Activated naive CD4-positive, alpha-beta T cell treated with anti-CD3 and anti-CD28 coated beads for 36 hours (primary cell): ENCODE measurements at regions not wholly inside any gene's neighbourhood (a gene's known extent, or its start where the extent isn't known, plus 50 kb on each side); places are given as distances from the start of the nearest gene placed in this dataset.
"Not testable (repeated sequence)": the region's sequence is repeated elsewhere in the genome, so short reads cannot be mapped to it uniquely, and the experiment has no call there.

Experiments
- CTCF ChIA-PET: fragments of 350-600 bp; sonication (Branson Sonifier 250); formaldehyde crosslinking; loops from one replicate; lab custom pipeline; 2021; ENCODE audit warnings: antibody characterized with exemption; lab: Charles Lee
- DNase-seq: peaks from one replicate; pipeline ENCODE4 v3.0.0-alpha.2; 2020
- H3K27ac Mint-ChIP-seq: one replicate; pipeline ENCODE4 v1.8.0; 2021; ENCODE audit warnings: mild to moderate bottlenecking, mixed read lengths
- H3K27me3 Mint-ChIP-seq: one replicate; pipeline ENCODE4 v1.8.0; 2021; ENCODE audit warnings: low read depth, mixed read lengths
- H3K36me3 Mint-ChIP-seq: one replicate; pipeline ENCODE4 v1.8.0; 2021; ENCODE audit warnings: low read depth, mixed read lengths
- H3K4me1 Mint-ChIP-seq: one replicate; pipeline ENCODE4 v1.8.0; 2021; ENCODE audit warnings: low read depth, mixed read lengths
- H3K4me3 Mint-ChIP-seq: one replicate; pipeline ENCODE4 v1.8.0; 2021; ENCODE audit warnings: mild to moderate bottlenecking, moderate library complexity, mixed read lengths
- H3K9me3 Mint-ChIP-seq: one replicate; pipeline ENCODE4 v1.8.0; 2021; ENCODE audit warnings: mixed read lengths
- intact Hi-C: fragments of 100-400 bp; cut with micrococcal nuclease; formaldehyde crosslinking; loops from one replicate; pipeline ENCODE4 v1.15.1; 2023

DNA sequence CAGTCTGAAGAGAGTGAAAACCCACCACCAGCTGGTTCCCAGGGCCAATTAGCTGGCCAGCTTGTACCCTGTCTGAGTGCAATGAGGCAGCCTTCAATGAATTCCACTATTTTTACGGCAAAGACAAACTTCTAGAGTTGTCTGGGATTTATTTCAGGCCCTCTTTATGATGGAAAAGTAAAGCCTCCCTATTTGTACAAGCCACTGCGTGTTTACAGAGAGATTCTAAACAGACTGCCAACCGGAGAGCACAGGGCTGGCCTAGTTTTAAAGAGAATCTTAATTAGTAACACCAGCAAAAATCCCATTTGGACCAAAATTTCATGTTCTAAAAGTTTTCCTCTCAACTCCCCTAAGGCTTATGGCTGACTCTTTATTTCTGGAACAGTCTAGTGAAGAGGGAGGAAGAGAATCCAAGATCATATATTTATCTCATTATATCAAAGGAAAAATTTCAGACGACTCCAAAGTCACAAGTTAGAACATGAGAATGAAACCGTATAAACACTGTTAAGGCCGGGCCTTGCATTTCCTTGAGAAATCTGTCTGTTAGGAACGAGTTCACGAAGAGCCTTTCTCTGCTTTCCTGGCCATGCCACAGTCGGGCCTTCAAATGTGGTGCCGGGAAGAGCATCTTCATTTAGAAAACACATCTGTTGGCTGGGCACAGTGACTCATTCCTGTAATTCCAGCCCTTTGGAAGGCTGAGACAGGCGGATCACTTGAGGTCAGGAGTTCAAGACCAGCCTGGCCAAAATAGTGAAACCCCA, 724.6 kb upstream of the NRP1 start:
- Mint-ChIP-seq H3K27ac (no peak overlapping the region), H3K27me3 (peaks cover 2% of the 10 kb centered on the region), H3K9me3 (peaks cover 15% of the 10 kb centered on the region), H3K4me1 (no peaks in the 10 kb centered on the region), H3K36me3 (peaks cover 1% of the 10 kb centered on the region), H3K4me3 (no peak overlapping the region)
- no peak for DNase-seq
- CTCF ChIA-PET: interaction anchor here (0.6 kb wide), 1 partner anchor 312 kb away, joined by 4 read pairs; no protein-coding TSS in a partner anchor
- intact Hi-C loops: no loop called here

GRCh38 chr10:34055410-34055985, 721.0 kb upstream of the NRP1 start:
- CTCF ChIA-PET, H3K27me3 Mint-ChIP-seq, H3K27ac Mint-ChIP-seq, intact Hi-C loops, DNase-seq, H3K9me3 Mint-ChIP-seq, H3K4me3 Mint-ChIP-seq, H3K36me3 Mint-ChIP-seq, H3K4me1 Mint-ChIP-seq: not testable (repeated sequence)

GRCh38 chr10:34049887-34050286, 715.4 kb upstream of the NRP1 start:
- Mint-ChIP-seq H3K27ac (no peak overlapping the region), H3K4me3 (no peak overlapping the region), H3K4me1 (peaks cover 6% of the 10 kb centered on the region), H3K9me3 (peaks cover 5% of the 10 kb centered on the region), H3K27me3 (peaks cover 2% of the 10 kb centered on the region), H3K36me3 (no peaks in the 10 kb centered on the region)
- peak; percentile 11 for DNase-seq
- intact Hi-C loops: no loop called here
- CTCF ChIA-PET: no interaction called here

GRCh38 chr10:34049469-34049868, 715.0 kb upstream of the NRP1 start:
- Mint-ChIP-seq H3K4me3 (no peak overlapping the region), H3K27me3 (peaks cover 2% of the 10 kb centered on the region), H3K9me3 (peaks cover 5% of the 10 kb centered on the region), H3K27ac (no peak overlapping the region), H3K4me1 (peaks cover 6% of the 10 kb centered on the region), H3K36me3 (no peaks in the 10 kb centered on the region)
- DNase-seq: no peak
- CTCF ChIA-PET: no interaction called here
- intact Hi-C loops: no loop called here

GRCh38 chr10:34047389-34047788, 712.9 kb upstream of the NRP1 start:
- CTCF ChIA-PET: no interaction called here
- Mint-ChIP-seq H3K36me3 (no peaks in the 10 kb centered on the region), H3K27me3 (no peaks in the 10 kb centered on the region), H3K4me1 (peaks cover 6% of the 10 kb centered on the region), H3K4me3 (no peak overlapping the region), H3K9me3 (no peaks in the 10 kb centered on the region), H3K27ac (no peak overlapping the region)
- intact Hi-C loops: no loop called here
- DNase-seq: no peak

- no peaks in the 10 kb centered on the region for H3K9me3 Mint-ChIP-seq
- no peaks in the 10 kb centered on the region for H3K36me3 Mint-ChIP-seq
- peaks cover 6% of the 10 kb centered on the region for H3K4me1 Mint-ChIP-seq
- intact Hi-C loops: no loop called here
- no peaks in the 10 kb centered on the region for H3K27me3 Mint-ChIP-seq
- CTCF ChIA-PET: no interaction called here
- no peak for DNase-seq
- no peak overlapping the region for H3K27ac Mint-ChIP-seq
- H3K4me3 Mint-ChIP-seq: no peak overlapping the region
Observed at GRCh38 chr10:34046506-34047034, 712.1 kb upstream of the NRP1 start.

GRCh38 chr10:34045571-34046190, 711.2 kb upstream of the NRP1 start:
- intact Hi-C loops: no loop called here
- Mint-ChIP-seq H3K4me3 (no peak overlapping the region), H3K27ac (no peak overlapping the region), H3K9me3 (no peaks in the 10 kb centered on the region), H3K27me3 (peaks cover 1% of the 10 kb centered on the region), H3K4me1 (peaks cover 6% of the 10 kb centered on the region), H3K36me3 (no peaks in the 10 kb centered on the region)
- DNase-seq: no peak
- CTCF ChIA-PET: no interaction called here

- no peak for DNase-seq
- H3K9me3 Mint-ChIP-seq: no peaks in the 10 kb centered on the region
- no peak overlapping the region for H3K4me3 Mint-ChIP-seq
- H3K36me3 Mint-ChIP-seq: no peaks in the 10 kb centered on the region
- CTCF ChIA-PET: interaction anchor here (0.6 kb wide), 1 partner anchor 515 kb away, joined by 5 read pairs; no protein-coding TSS in a partner anchor
- no peak overlapping the region for H3K27ac Mint-ChIP-seq
- H3K4me1 Mint-ChIP-seq: no peaks in the 10 kb centered on the region
- peaks cover 6% of the 10 kb centered on the region for H3K27me3 Mint-ChIP-seq
- intact Hi-C loops: no loop called here
Observed at GRCh38 chr10:34041871-34042270, 707.4 kb upstream of the NRP1 start.

DNA sequence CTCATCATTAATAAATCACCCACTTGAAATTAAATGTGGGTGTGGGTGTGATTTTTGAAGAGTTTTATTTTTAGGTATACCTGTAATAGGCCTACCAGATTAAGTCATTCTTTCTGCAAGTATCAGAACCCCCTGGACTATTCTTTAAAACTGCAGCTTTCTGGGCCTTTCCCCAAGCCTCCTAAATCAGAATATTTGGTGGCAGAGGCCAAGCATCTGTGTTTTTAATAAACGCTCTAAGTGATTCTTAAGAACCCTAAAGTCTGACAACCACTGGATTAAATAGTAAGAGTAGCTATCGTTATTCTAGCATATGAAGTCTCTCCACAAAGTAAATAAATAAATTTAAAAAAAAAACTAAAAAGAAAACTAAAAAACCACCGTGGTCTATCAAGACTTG, 703.0 kb upstream of the NRP1 start:
- Mint-ChIP-seq H3K27me3 (peaks cover 6% of the 10 kb centered on the region), H3K9me3 (no peaks in the 10 kb centered on the region), H3K36me3 (no peaks in the 10 kb centered on the region), H3K4me1 (no peaks in the 10 kb centered on the region), H3K4me3 (no peak overlapping the region), H3K27ac (no peak overlapping the region)
- DNase-seq: no peak
- CTCF ChIA-PET: no interaction called here
- intact Hi-C loops: no loop called here

- H3K9me3 Mint-ChIP-seq, DNase-seq, H3K4me1 Mint-ChIP-seq, CTCF ChIA-PET, H3K36me3 Mint-ChIP-seq, H3K27ac Mint-ChIP-seq, H3K4me3 Mint-ChIP-seq, intact Hi-C loops, H3K27me3 Mint-ChIP-seq: not testable (repeated sequence)
Observed at GRCh38 chr10:34035241-34035790, 700.8 kb upstream of the NRP1 start.

- Mint-ChIP-seq H3K27me3 (no peaks in the 10 kb centered on the region), H3K4me1 (no peaks in the 10 kb centered on the region), H3K9me3 (no peaks in the 10 kb centered on the region), H3K36me3 (no peaks in the 10 kb centered on the region), H3K4me3 (no peak overlapping the region), H3K27ac (no peak overlapping the region)
- no peak for DNase-seq
- CTCF ChIA-PET: no interaction called here
- intact Hi-C loops: no loop called here
Observed at GRCh38 chr10:34033078-34033477, 698.6 kb upstream of the NRP1 start.

- intact Hi-C loops: no loop called here
- Mint-ChIP-seq H3K4me1 (no peaks in the 10 kb centered on the region), H3K36me3 (no peaks in the 10 kb centered on the region), H3K27me3 (no peaks in the 10 kb centered on the region), H3K9me3 (no peaks in the 10 kb centered on the region), H3K4me3 (no peak overlapping the region), H3K27ac (no peak overlapping the region)
- DNase-seq: no peak
- CTCF ChIA-PET: no interaction called here
Observed at GRCh38 chr10:34032564-34032963, 698.1 kb upstream of the NRP1 start.
